GM18520 (cell line): ENCODE measurements at regions not wholly inside any gene's neighbourhood (a gene's known extent, or its start where the extent isn't known, plus 50 kb on each side); places are given as distances from the start of the nearest gene placed in this dataset.

Experiments used
- ATAC-seq: cut with Tn5 transposase; IDR thresholded peaks from one replicate; pipeline ENCODE4 v1.9.1; 2021; ENCODE audit not compliant: unreplicated experiment

GRCh38 chr2:7826656-7827055, 855.2 kb upstream of the ID2 start:
- ATAC-seq: no peak

DNA sequence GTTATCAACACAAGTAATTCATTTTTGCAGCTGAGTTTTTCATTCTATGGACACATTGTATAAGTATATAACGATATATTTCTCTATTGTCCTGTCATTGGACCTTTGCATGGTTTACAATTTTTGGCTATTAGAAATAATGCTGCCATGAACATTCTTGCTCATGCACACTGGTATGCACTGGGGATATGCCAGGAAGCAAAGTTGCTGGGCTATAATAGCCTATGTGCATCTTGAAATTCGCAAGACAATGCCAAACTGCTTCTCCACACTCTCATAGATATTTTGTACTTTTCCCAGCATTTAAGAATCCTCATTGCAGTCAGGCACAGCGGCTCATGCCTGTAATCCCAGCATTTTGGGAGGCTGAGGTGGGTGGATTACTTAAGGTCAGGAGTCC, 852.6 kb upstream of the ID2 start:
- ATAC-seq: no peak

DNA sequence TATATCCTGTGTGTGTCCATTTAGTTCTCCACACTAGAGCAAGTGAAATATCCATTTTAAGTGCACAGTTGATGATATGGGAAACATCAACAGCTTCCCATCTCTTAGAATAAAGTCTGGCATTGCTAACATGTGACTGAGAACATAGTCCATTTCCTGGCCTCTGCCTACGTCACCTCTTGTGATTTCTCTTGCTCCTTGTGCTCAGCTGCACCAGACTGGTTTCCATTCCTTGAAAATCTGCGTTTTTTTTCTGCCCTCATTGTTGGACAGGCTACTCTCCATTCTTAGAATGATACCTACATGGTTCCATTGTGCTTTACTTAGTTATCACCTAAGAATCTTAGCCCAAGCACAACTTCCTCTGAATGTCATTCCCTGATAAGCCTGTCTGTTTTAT, 851.2 kb upstream of the ID2 start:
- ATAC-seq: no peak

- no peak for ATAC-seq
Measured at GRCh38 chr2:7835151-7835550, 846.7 kb upstream of the ID2 start.

GRCh38 chr2:7835693-7836680, 845.9 kb upstream of the ID2 start:
- no peak for ATAC-seq

DNA sequence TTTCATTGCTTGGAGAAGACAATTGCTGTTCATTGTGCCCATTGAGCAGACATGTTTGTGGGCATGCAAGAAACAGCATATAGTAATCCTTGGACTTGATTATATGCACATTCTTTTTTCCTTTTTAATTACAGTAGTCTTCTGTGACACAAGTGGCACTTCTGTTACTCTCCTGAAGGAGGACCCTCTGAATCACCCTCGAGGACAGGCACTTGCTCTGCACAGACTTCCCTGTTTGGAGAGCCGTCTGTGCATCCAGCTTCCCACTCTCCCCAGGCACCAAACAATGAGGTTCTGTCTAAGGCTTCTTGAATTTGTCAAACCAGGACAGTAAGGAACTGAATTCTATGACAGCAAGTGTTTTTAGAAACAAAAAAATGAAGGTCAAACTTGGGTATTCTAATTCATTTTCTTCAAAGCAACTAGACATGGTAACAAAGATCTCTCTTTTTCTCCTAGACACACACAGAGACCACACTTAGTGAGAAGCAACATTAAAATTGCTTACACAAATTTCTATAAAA, 844.6 kb upstream of the ID2 start:
- ATAC-seq: no peak

DNA sequence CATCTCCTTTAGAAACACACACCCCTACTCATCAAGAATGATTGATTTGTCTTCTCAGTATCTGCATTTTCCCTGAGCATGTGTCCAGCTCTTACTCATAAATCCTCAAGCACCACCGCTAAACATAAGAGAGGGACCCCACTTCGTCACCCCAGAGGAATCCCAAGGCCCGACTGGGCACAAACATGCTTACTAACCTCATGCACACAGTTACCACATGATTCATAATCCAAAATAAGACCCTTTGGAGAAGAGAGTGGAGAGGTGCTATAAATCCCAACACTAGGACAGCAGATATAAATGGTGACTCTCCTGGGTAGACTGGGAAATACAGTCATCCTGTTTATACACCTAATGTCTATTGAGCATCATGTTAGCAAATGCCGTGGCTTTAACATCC, 843.2 kb upstream of the ID2 start:
- no peak for ATAC-seq

- ATAC-seq: no peak
Measured at GRCh38 chr2:7840651-7841380, 841.0 kb upstream of the ID2 start.

GRCh38 chr2:7841751-7842150, 840.1 kb upstream of the ID2 start:
- ATAC-seq: no peak

- ATAC-seq: no peak
Measured at GRCh38 chr2:7844414-7844965, 837.4 kb upstream of the ID2 start.

- ATAC-seq: no peak
Measured at GRCh38 chr2:7845332-7845731, 836.5 kb upstream of the ID2 start.

GRCh38 chr2:7846607-7847006, 835.2 kb upstream of the ID2 start:
- ATAC-seq: no peak

GRCh38 chr2:7847321-7847720, 834.5 kb upstream of the ID2 start:
- no peak for ATAC-seq

DNA sequence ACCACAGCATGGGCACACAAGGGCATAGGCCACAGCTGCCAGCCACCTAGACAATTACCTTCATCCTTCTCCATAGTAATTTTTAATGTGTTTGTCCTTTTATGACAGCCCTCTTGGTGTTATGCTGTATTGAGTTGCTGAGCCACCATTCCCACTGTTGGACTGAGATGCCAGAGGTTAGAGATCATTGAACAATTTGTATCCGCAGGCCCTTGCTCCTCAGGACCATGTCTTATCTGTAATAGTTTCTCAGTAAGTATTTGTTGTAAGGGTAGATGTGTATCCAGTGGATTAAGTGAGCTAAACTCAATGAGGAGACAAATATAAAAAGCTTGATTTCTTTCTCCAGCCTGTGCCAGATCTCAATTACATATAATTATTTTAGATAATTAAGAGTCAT, 832.8 kb upstream of the ID2 start:
- ATAC-seq: no peak

DNA sequence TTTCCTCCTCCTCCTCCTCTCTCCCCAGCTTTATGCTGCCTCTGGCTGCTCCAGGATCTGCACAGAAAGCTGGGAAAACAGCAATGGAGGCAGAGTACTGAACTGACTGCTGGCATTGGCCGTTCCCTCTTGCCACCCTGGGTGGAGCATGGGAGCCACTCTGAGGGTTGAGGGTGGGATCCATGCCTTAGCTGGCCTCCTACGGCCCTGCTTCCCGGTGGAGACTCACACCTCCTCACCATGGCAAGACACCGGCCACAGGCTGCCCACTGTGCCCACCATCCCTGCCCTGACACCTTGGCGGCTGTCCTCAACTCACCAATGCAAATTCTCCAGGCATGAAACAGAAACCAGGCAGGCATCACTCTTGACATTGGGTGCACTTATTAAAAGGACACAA, 832.3 kb upstream of the ID2 start:
- ATAC-seq: no peak

DNA sequence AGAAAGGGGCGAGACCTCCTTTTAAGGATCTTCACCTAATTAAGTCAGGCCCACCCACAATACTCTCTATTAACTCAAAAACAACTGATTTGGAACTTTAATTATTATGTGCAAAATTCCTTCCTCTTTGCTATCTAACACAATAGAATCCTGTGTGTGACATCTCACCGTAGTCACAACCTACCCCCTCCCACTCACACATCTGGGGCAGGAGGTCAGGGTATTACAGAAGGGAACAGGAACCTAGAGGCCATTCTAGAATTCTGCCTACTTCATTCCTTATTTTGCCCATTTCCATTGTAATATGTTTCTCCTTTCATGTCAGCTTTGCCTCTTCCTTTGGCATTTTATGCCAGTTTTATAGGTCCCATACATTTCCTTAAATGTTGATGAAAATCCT, 829.3 kb upstream of the ID2 start:
- no peak for ATAC-seq

DNA sequence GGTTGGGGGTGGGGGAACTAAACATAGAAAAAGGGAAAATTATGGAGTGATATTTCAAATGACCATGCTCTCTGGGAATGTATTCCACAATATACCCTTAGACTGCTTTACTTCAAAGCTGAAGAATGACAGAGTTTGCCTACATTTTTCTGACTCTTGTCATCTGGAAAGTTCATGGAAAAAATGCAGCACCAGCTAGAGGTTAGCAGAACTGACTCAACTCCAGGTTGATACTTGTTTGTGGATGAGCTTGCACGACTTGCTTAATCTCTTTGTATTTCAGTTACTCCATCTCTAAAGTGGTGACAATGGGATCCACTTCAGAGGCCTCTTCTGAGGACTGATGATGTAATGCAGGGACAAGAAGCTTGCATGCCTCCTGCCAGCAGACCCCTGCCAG, 824.0 kb upstream of the ID2 start:
- no peak for ATAC-seq

DNA sequence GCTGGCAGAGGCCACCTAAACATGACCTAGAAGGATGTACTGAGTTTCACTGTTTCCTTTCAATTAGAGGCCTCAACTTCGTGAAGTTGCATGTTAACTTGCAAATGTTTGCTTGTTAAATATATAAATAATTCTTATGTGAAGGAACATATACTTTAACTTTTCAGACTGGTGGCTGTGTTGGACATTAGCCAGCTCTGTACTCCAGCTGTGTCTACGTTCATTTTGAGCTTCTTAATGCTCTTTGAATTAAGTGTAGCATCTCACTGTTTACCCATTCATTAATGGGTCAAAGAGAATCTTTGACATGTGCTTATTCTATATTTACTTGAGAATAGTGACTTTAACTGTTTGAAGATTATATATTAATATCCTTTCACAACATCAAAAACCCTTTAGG, 823.2 kb upstream of the ID2 start:
- ATAC-seq: no peak

DNA sequence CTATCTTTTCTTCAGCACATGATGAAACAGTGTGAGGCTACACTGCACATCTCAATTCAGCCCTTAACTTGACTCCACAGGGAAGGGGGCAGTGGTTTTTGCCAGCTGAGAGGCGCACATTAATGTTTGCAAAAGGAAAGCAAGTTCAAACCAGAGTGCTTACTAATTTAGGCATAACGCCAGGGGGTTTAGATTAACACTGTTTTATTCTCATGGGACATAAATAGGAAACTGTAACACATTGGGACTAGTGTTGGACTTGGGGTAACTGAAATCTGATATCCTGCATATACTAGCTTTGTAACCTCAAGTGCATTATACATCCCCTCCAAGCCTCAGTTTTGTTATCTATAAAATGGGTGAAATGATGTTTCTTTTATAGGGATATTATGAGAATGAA, 821.2 kb upstream of the ID2 start:
- no peak for ATAC-seq

GRCh38 chr2:7861910-7862702, 819.8 kb upstream of the ID2 start:
- ATAC-seq: no peak

GRCh38 chr2:7866104-7866503, 815.8 kb upstream of the ID2 start:
- no peak for ATAC-seq
